NCI-H1417 treated with DMSO at 0.1 percent for 48 hours (cell line): ENCODE measurements at regions not wholly inside any gene's neighbourhood (a gene's known extent, or its start where the extent isn't known, plus 50 kb on each side); places are given as distances from the start of the nearest gene placed in this dataset.
"Not testable (repeated sequence)": the region's sequence is repeated elsewhere in the genome, so short reads cannot be mapped to it uniquely, and the experiment has no call there.

ENCODE experiments used
- DNase-seq: peaks from one replicate; lab custom pipeline; 2025; lab: John Stamatoyannopoulos, UW

DNA sequence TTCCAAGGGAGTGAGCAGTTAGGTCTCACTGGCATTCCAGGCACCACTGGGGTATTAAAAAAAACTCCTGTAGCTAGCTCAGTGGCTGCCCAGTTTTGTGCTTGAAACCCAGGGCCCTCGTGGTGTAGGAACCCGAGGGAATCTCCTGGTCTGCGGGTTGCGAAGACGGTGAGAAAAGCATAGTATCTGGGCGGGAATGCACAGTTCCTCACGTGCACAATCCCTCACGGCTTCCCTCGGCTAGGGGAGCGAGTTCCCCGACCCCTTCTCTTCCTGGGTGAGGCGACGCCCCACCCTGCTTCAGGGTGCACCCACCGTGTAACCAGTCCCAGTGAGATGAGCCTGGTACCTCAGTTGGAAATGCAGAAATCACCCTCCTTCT is 50.5 kb upstream of the PGBD5 start:
- DNase-seq: no peak

DNA sequence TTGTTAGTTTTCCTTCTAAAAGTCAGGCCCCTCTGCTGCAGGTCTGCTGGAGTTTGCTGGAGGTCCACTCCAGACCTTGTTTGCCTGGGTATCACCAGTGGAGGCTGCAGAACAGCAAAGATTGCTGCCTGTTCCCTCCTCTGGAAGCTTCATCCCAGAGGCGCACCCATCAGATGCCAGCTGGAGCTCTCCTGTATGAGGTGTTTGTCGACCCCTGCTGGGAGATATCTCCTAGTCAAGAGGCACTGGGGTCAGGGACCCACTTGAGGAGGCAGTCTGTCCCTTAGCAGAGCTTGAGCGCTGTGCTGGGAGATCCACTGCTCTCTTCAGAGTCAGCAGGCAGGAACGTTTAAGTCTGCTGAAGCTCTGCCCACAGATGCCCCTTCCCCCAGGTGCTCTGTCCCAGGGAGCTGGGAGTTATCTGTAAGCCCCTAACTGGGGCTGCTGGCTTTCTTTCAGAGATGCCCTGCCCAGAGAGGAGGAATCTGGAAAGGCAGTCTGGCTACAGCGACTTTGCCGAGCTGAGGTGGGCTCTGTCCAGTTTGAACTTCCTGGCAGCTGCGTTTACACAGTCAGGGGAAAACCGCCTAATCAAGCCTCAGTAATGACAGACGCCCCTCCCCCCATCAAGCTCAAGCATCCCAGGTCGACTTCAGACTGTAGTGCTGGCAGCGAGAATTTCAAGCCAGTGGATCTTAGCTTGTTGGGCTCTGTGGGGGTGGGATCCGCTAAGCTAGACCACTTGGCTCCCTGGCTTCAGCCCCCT is 49.9 kb upstream of the PGBD5 start:
- DNase-seq: not testable (repeated sequence)
